ENCODE measurements at regions not wholly inside any gene's neighbourhood (a gene's known extent, or its start where the extent isn't known, plus 50 kb on each side); places are given as distances from the start of the nearest gene placed in this dataset.

DNA sequence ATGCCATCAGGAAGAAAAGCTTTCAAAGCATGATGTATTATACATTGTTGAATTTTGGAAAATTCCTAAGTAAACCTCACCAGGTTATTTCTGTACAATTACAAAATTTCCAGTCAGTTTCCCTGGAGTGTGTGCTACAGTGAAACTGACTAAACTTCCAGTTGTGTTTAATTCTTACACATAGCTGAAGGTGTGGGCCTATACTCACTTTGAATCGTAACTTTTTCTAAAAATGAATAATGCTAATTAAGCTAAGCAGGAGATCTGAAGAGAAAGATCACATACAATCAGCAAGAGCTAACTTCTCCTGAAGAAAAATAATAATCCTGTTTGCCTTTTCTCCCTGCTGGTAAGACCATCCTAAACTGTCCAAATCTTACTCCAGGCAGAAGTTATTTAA lies 537.2 kb upstream of the PBX1 start:
- H3K4me1 Mint-ChIP-seq: no peaks in the 10 kb centered on the region
- Histone ChIP-seq H2BK20ac (ENCODE audit: low read depth, low read length, poor library complexity, severe bottlenecking) (no peak overlapping the region), H2BK12ac (ENCODE audit: insufficient read length, low read depth, low read length) (no peak overlapping the region), H3K56ac (ENCODE audit: insufficient read length, low read depth, low read length) (no peak overlapping the region), H3K23ac (ENCODE audit: insufficient read length, low read depth, low read length) (no peak overlapping the region), H3K14ac (ENCODE audit: insufficient read depth, low read length) (no peak overlapping the region), H3K18ac (ENCODE audit: insufficient read length, low read depth, low read length) (no peak overlapping the region), H3K9me3 (ENCODE audit: control insufficient read depth, low read depth, low read length) (no peaks in the 10 kb centered on the region), H3K9ac (ENCODE audit: extremely low read depth, insufficient read length, low read length) (no peak overlapping the region), H4K5ac (ENCODE audit: insufficient read length, low read depth, low read length) (no peak overlapping the region), H4K20me1 (ENCODE audit: control insufficient read depth, insufficient read depth, insufficient read length) (no peaks in the 10 kb centered on the region), H2BK15ac (ENCODE audit: low read depth, low read length) (no peak overlapping the region), H3T11ph (ENCODE audit: low read length) (no peak overlapping the region), H3K79me2 (ENCODE audit: insufficient read depth, low read length) (no peaks in the 10 kb centered on the region), H4K91ac (ENCODE audit: insufficient read length, low read depth, low read length) (no peak overlapping the region), H3K4ac (ENCODE audit: low read depth, low read length) (no peak overlapping the region), H3K4me1 (ENCODE audit: insufficient read depth, low read length) (no peaks in the 10 kb centered on the region), H3K79me1 (ENCODE audit: insufficient read depth, low read depth, low read length, poor library complexity, severe bottlenecking) (no peaks in the 10 kb centered on the region), H3K27ac (ENCODE audit: insufficient read length, low read depth, low read length) (no peak overlapping the region), H3K4me2 (ENCODE audit: insufficient read depth, insufficient read length, low read length) (no peak overlapping the region), H3K27me3 (ENCODE audit: insufficient read depth, low read length) (no peaks in the 10 kb centered on the region), H4K8ac (replicated peaks; ENCODE audit: insufficient read length, low read depth, low read length) (no peak overlapping the region), H2AK5ac (ENCODE audit: insufficient read length, low read length) (no peak overlapping the region), H3K23me2 (ENCODE audit: insufficient read length, low read depth, low read length, poor library complexity, severe bottlenecking) (no peaks in the 10 kb centered on the region), H2BK120ac (ENCODE audit: low read depth, low read length, poor library complexity, severe bottlenecking) (no peak overlapping the region), H2AFZ (ENCODE audit: low read length) (no peak overlapping the region), H2BK5ac (ENCODE audit: insufficient read length, low read length) (no peak overlapping the region)
- WGBS (ENCODE audit: extremely low coverage, insufficient read length, low lambda C conversion rate): no CpG with 5 or more reads among the region's 1 CpG
- TF ChIP-seq, protein P1, sequence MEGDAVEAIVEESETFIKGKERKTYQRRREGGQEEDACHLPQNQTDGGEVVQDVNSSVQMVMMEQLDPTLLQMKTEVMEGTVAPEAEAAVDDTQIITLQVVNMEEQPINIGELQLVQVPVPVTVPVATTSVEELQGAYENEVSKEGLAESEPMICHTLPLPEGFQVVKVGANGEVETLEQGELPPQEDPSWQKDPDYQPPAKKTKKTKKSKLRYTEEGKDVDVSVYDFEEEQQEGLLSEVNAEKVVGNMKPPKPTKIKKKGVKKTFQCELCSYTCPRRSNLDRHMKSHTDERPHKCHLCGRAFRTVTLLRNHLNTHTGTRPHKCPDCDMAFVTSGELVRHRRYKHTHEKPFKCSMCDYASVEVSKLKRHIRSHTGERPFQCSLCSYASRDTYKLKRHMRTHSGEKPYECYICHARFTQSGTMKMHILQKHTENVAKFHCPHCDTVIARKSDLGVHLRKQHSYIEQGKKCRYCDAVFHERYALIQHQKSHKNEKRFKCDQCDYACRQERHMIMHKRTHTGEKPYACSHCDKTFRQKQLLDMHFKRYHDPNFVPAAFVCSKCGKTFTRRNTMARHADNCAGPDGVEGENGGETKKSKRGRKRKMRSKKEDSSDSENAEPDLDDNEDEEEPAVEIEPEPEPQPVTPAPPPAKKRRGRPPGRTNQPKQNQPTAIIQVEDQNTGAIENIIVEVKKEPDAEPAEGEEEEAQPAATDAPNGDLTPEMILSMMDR (conservative IDR thresholded peaks at IDR 0.05): no peak
- peaks cover 3 to 5% of the 10 kb centered on the region in 2 experiments; a peak in 3 of 5 replicates for H3K9me3 Mint-ChIP-seq
- H3K27me3 Mint-ChIP-seq (ENCODE audit: low read depth): no peaks in the 10 kb centered on the region
- no peak for DNase-seq
- no peak overlapping the region for H3K4me3 Mint-ChIP-seq
- peaks cover 0 to 6% (median 5%) of the 10 kb centered on the region in 3 experiments; a peak in 4 of 7 replicates for H3K36me3 Mint-ChIP-seq (ENCODE audit: insufficient read depth in 1 of 3, low read depth in 3 of 3)
- H3K27ac Mint-ChIP-seq: no peak overlapping the region
